ENCODE measurements at regions not wholly inside any gene's neighbourhood (a gene's known extent, or its start where the extent isn't known, plus 50 kb on each side); places are given as distances from the start of the nearest gene placed in this dataset.

DNA sequence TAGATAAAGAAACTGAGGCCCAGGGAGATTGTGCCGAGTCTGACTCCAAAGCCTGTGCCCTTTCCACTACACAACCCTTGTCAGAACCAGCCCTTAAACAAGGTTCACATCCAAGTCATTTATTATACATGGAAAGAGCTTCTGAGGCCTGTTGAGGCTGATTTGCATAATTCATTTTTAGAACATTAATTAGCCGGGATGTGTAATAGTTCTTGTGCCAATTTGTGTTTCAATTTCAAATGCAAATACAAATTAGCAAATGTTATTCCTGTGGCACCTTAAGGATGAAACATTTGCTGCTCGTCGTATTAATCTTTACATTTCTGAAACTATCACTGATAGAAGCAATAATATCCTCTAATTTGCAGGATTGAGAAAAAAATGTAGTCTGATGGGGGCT lies 174.9 kb downstream of the MYCN start:
- no peak overlapping the region for H3K9ac ChIP-seq
- no peaks in the 10 kb centered on the region for H3K36me3 ChIP-seq (ENCODE audit: control insufficient read depth, insufficient read depth, low read length)
- H3K27ac ChIP-seq = no peak overlapping the region
- TF ChIP-seq, protein P1, sequence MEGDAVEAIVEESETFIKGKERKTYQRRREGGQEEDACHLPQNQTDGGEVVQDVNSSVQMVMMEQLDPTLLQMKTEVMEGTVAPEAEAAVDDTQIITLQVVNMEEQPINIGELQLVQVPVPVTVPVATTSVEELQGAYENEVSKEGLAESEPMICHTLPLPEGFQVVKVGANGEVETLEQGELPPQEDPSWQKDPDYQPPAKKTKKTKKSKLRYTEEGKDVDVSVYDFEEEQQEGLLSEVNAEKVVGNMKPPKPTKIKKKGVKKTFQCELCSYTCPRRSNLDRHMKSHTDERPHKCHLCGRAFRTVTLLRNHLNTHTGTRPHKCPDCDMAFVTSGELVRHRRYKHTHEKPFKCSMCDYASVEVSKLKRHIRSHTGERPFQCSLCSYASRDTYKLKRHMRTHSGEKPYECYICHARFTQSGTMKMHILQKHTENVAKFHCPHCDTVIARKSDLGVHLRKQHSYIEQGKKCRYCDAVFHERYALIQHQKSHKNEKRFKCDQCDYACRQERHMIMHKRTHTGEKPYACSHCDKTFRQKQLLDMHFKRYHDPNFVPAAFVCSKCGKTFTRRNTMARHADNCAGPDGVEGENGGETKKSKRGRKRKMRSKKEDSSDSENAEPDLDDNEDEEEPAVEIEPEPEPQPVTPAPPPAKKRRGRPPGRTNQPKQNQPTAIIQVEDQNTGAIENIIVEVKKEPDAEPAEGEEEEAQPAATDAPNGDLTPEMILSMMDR (IDR thresholded peaks at IDR 0.05) = no peak
- no peaks in the 10 kb centered on the region for H3K4me1 ChIP-seq
- H2AFZ ChIP-seq = no peak overlapping the region
- H3K4me2 ChIP-seq (ENCODE audit: low read length) = no peak overlapping the region
- no peaks in the 10 kb centered on the region for H3K27me3 ChIP-seq (ENCODE audit: control insufficient read depth, insufficient read depth, low read length)
- H3K9me3 ChIP-seq (ENCODE audit: control insufficient read depth, low read length) = no peaks in the 10 kb centered on the region
- no peak overlapping the region for H3K4me3 ChIP-seq (ENCODE audit: low read depth, low read length)
- H3K79me2 ChIP-seq = no peaks in the 10 kb centered on the region

GRCh38 chr2:16114836-16115235 lies 174.5 kb downstream of the MYCN start:
- H3K27me3 ChIP-seq (ENCODE audit: control insufficient read depth, insufficient read depth, low read length) = no peaks in the 10 kb centered on the region
- H3K27ac ChIP-seq = no peak overlapping the region
- no peaks in the 10 kb centered on the region for H3K4me1 ChIP-seq
- no peak overlapping the region for H3K9ac ChIP-seq
- H3K9me3 ChIP-seq (ENCODE audit: control insufficient read depth, low read length) = no peaks in the 10 kb centered on the region
- H3K36me3 ChIP-seq (ENCODE audit: control insufficient read depth, insufficient read depth, low read length) = no peaks in the 10 kb centered on the region
- no peaks in the 10 kb centered on the region for H3K79me2 ChIP-seq
- TF ChIP-seq, protein P1 (IDR thresholded peaks at IDR 0.05) = no peak
- no peak overlapping the region for H2AFZ ChIP-seq
- no peak overlapping the region for H3K4me3 ChIP-seq (ENCODE audit: low read depth, low read length)
- no peak overlapping the region for H3K4me2 ChIP-seq (ENCODE audit: low read length)

DNA sequence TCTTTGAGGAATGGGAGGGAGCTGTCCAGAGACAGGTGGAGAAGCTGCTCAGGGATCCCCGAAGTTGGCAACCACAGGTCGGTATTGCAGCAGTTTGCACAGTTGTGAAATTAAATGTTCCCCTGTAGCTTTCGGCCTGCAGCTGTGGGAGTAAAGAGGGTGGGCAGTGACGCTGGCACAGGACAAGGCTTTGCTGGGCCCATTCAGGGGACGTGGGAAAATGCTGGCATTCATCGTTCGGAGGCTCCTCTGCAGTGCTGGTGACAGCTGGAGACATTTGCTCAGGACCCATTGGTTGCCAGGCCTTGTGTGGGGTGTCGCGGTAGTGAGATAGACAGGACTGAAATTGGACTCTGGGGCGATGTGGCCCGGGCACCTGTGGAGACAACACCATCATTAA lies 173.7 kb downstream of the MYCN start:
- H3K27ac ChIP-seq = no peak overlapping the region
- H3K79me2 ChIP-seq = no peaks in the 10 kb centered on the region
- no peak overlapping the region for H3K9ac ChIP-seq
- no peaks in the 10 kb centered on the region for H3K9me3 ChIP-seq (ENCODE audit: control insufficient read depth, low read length)
- no peak overlapping the region for H3K4me3 ChIP-seq (ENCODE audit: low read depth, low read length)
- TF ChIP-seq, protein P1 (IDR thresholded peaks at IDR 0.05) = no peak
- H2AFZ ChIP-seq = no peak overlapping the region
- H3K27me3 ChIP-seq (ENCODE audit: control insufficient read depth, insufficient read depth, low read length) = no peaks in the 10 kb centered on the region
- H3K4me1 ChIP-seq = no peaks in the 10 kb centered on the region
- H3K36me3 ChIP-seq (ENCODE audit: control insufficient read depth, insufficient read depth, low read length) = no peaks in the 10 kb centered on the region
- no peak overlapping the region for H3K4me2 ChIP-seq (ENCODE audit: low read length)

- H3K36me3 ChIP-seq (ENCODE audit: control insufficient read depth, insufficient read depth, low read length) = no peaks in the 10 kb centered on the region
- H3K4me3 ChIP-seq (ENCODE audit: low read depth, low read length) = no peak overlapping the region
- H3K27ac ChIP-seq = no peak overlapping the region
- H2AFZ ChIP-seq = no peak overlapping the region
- TF ChIP-seq, protein P1 (IDR thresholded peaks at IDR 0.05) = no peak
- no peaks in the 10 kb centered on the region for H3K4me1 ChIP-seq
- no peaks in the 10 kb centered on the region for H3K27me3 ChIP-seq (ENCODE audit: control insufficient read depth, insufficient read depth, low read length)
- H3K79me2 ChIP-seq = no peaks in the 10 kb centered on the region
- H3K4me2 ChIP-seq (ENCODE audit: low read length) = no peak overlapping the region
- H3K9ac ChIP-seq = no peak overlapping the region
- no peaks in the 10 kb centered on the region for H3K9me3 ChIP-seq (ENCODE audit: control insufficient read depth, low read length)
Measured at GRCh38 chr2:16113568-16113967, 173.2 kb downstream of the MYCN start.

DNA sequence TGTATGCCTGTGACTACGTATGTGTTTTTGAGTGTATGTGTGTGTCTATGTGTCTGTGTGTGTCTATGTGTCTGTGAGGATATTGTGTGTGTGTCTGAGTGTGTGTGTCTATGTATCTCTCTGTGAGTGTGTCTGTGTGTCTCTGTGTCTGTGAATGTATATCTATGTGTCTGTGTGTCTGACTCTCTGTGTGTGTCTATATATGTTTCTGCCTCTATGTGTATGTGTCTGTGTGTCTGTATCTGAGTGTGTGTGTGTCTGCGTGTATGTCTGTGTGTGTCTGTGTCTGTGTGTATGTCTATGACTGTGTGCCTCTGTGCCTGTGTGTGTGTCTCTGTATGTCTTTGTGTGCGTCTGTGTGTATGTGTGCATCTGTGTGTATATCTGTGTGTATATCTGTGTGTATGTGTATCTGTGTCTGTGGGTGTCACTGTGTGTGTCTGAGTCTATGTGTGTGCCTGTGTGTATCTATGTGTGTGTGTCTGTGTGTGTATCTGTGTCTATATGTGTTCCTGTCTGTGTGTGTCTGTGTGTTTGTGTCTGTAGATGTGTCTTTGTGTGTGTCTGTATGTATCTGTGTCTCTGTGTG lies 172.7 kb downstream of the MYCN start:
- Histone ChIP-seq H2AFZ (no peak overlapping the region), H3K79me2 (no peaks in the 10 kb centered on the region), H3K4me3 (ENCODE audit: low read depth, low read length) (no peak overlapping the region), H3K4me2 (ENCODE audit: low read length) (no peak overlapping the region), H3K27ac (no peak overlapping the region), H3K9ac (no peak overlapping the region), H3K4me1 (no peaks in the 10 kb centered on the region), H3K9me3 (ENCODE audit: control insufficient read depth, low read length) (no peaks in the 10 kb centered on the region), H3K27me3 (ENCODE audit: control insufficient read depth, insufficient read depth, low read length) (no peaks in the 10 kb centered on the region), H3K36me3 (ENCODE audit: control insufficient read depth, insufficient read depth, low read length) (no peaks in the 10 kb centered on the region)
- TF ChIP-seq, protein P1 (IDR thresholded peaks at IDR 0.05) = no peak
